ENCODE measurements at regions not wholly inside any gene's neighbourhood (a gene's known extent, or its start where the extent isn't known, plus 50 kb on each side); places are given as distances from the start of the nearest gene placed in this dataset.

GRCh38 chr4:11782859-11783258 lies 354.2 kb upstream of the HS3ST1 start:
- no peak for DNase-seq (ENCODE audit: low read depth)

- no peak for DNase-seq (ENCODE audit: low read depth)
These were observed 348.8 kb upstream of the HS3ST1 start for GRCh38 chr4:11777447-11777846.

GRCh38 chr4:11774346-11774745 lies 345.7 kb upstream of the HS3ST1 start:
- DNase-seq (ENCODE audit: low read depth): no peak

- no peak for DNase-seq (ENCODE audit: low read depth)
These were observed 345.1 kb upstream of the HS3ST1 start for GRCh38 chr4:11773798-11774197.

GRCh38 chr4:11769434-11769833 lies 340.7 kb upstream of the HS3ST1 start:
- DNase-seq (ENCODE audit: low read depth): no peak

GRCh38 chr4:11768251-11768972 lies 339.7 kb upstream of the HS3ST1 start:
- DNase-seq (ENCODE audit: low read depth): no peak

- DNase-seq (ENCODE audit: low read depth): no peak
These were observed 337.3 kb upstream of the HS3ST1 start for GRCh38 chr4:11765849-11766453.

GRCh38 chr4:11748164-11748872 lies 319.6 kb upstream of the HS3ST1 start:
- no peak for DNase-seq (ENCODE audit: low read depth)

GRCh38 chr4:11746734-11747133 lies 318.0 kb upstream of the HS3ST1 start:
- DNase-seq (ENCODE audit: low read depth): no peak

GRCh38 chr4:11743976-11744375 lies 315.3 kb upstream of the HS3ST1 start:
- DNase-seq (ENCODE audit: low read depth): no peak

GRCh38 chr4:11743236-11743635 lies 314.5 kb upstream of the HS3ST1 start:
- DNase-seq (ENCODE audit: low read depth): no peak

- DNase-seq (ENCODE audit: low read depth): no peak
These were observed 312.5 kb upstream of the HS3ST1 start for GRCh38 chr4:11741190-11741652.

GRCh38 chr4:11739992-11740391 lies 311.3 kb upstream of the HS3ST1 start:
- DNase-seq (ENCODE audit: low read depth): no peak

GRCh38 chr4:11736978-11737377 lies 308.3 kb upstream of the HS3ST1 start:
- no peak for DNase-seq (ENCODE audit: low read depth)

- no peak for DNase-seq (ENCODE audit: low read depth)
These were observed 307.0 kb upstream of the HS3ST1 start for GRCh38 chr4:11735651-11736050.

GRCh38 chr4:11732155-11732554 lies 303.5 kb upstream of the HS3ST1 start:
- DNase-seq (ENCODE audit: low read depth): no peak

GRCh38 chr4:11730545-11730944 lies 301.9 kb upstream of the HS3ST1 start:
- no peak for DNase-seq (ENCODE audit: low read depth)

GRCh38 chr4:11729548-11729947 lies 300.9 kb upstream of the HS3ST1 start:
- DNase-seq (ENCODE audit: low read depth): no peak

GRCh38 chr4:11727903-11728564 lies 299.3 kb upstream of the HS3ST1 start:
- no peak for DNase-seq (ENCODE audit: low read depth)

GRCh38 chr4:11724731-11725130 lies 296.0 kb upstream of the HS3ST1 start:
- no peak for DNase-seq (ENCODE audit: low read depth)

GRCh38 chr4:11722223-11722622 lies 293.5 kb upstream of the HS3ST1 start:
- DNase-seq (ENCODE audit: low read depth): no peak

- peak; percentile 4 for DNase-seq (ENCODE audit: low read depth)
These were observed 291.6 kb upstream of the HS3ST1 start for GRCh38 chr4:11720292-11720691.
